Large intestine (tissue), 3 donors: ENCODE measurements at regions not wholly inside any gene's neighbourhood (a gene's known extent, or its start where the extent isn't known, plus 50 kb on each side); places are given as distances from the start of the nearest gene placed in this dataset.

Experiments used
- DNase-seq, 2 donors: peaks; one replicate each; pipeline versions ENCODE4 v3.0.0 to v3.0.0-alpha.2; 2013
- H3K27ac ChIP-seq: one replicate; pipeline ENCODE4 v1.5.1; 2013; ENCODE audit warnings: low read length
- H3K27me3 ChIP-seq: 2 replicates; pipeline ENCODE4 v1.6.1; 2013; ENCODE audit warnings: low read length; ENCODE audit not compliant: control insufficient read depth, insufficient read depth
- H3K36me3 ChIP-seq: 2 replicates; pipeline ENCODE4 v1.6.1; 2013; ENCODE audit warnings: low read length; ENCODE audit not compliant: control insufficient read depth, insufficient read depth
- H3K4me1 ChIP-seq: one replicate; pipeline ENCODE4 v1.6.1; 2013; ENCODE audit warnings: low read length; ENCODE audit not compliant: control insufficient read depth, insufficient read depth
- H3K4me3 ChIP-seq: one replicate; pipeline ENCODE4 v1.5.1; 2013; ENCODE audit warnings: low read length
- H3K9me3 ChIP-seq: one replicate; pipeline ENCODE4 v1.6.1; 2013; ENCODE audit warnings: mild to moderate bottlenecking, low read depth, low read length, moderate library complexity; ENCODE audit not compliant: control insufficient read depth
- WGBS: methylation state at CpG from one replicate; pipeline ENCODE4 v1.1.5; 2013; ENCODE audit warnings: low lambda C conversion rate; ENCODE audit not compliant: insufficient coverage; 5-methylcytosine and 5-hydroxymethylcytosine counted together

DNA sequence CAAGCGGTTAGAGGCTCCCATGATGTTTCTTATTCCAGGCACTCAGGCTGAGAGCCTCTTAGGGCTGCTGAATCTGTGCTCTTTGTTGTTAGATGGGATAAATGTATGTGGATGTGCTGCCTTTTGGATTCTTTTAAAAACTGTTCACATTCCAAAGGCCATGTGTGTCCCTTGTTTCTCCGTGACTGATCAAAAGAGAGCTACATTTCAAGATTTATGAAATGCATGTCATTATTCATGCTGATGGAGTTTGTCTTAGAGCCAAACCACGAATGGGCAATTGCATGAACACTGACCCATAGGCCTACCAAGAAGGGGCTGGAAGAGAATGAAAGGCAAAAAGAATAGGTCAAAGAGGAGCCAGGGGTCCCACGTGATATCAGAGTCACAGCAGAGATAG lies 104.9 kb upstream of the TSHZ2 start:
- DNase-seq: no peak
- Histone ChIP-seq H3K27me3 (no peaks in the 10 kb centered on the region), H3K36me3 (no peaks in the 10 kb centered on the region), H3K4me1 (no peaks in the 10 kb centered on the region), H3K27ac (no peak overlapping the region), H3K4me3 (no peak overlapping the region), H3K9me3 (no peaks in the 10 kb centered on the region)
- WGBS: 83% methylated on average over 1 of the region's 4 CpGs

DNA sequence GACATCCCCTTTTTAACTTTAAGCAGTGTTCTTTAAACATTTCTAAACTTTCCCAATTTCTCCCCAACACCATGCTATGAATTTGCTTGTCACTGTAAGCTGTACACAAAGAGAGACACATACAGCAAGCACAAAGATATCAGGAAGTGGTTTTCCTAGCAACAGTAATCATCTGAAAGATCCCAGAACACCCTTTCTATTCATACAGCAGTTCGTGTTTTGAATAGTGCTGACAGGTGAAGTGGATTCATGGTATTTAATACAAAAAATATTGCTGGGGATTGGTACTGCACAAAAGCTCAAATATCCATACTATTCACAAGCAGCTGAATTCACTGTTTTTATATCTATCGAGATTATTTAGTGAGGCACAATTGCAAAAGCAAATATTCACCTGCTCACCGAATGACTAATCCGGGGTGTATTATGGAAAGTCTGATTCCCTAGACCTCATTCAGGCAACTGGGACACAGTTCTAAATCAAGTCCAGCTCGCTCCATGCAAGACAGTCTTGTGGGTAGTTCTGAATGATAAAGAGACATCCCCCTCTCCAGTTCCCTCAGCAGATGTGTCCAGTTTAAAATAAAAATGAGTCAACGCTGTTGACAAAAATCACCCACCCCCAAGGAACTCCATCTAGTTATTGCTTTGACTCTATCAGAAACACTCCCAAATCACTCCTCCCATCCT lies 107.1 kb upstream of the TSHZ2 start:
- WGBS: no CpG with 5 or more reads among the region's 6 CpGs
- Histone ChIP-seq H3K4me3 (no peak overlapping the region), H3K36me3 (no peaks in the 10 kb centered on the region)

GRCh38 chr20:52859156-52859876 lies 112.8 kb upstream of the TSHZ2 start:
- Histone ChIP-seq H3K36me3 (no peaks in the 10 kb centered on the region), H3K4me3 (no peak overlapping the region), H3K9me3 (no peaks in the 10 kb centered on the region), H3K4me1 (no peaks in the 10 kb centered on the region), H3K27ac (no peak overlapping the region), H3K27me3 (no peaks in the 10 kb centered on the region)
- DNase-seq: no peak
- WGBS: 80% methylated on average over 1 of the region's 8 CpGs

More for the DNA sequence above, 107.1 kb upstream of the TSHZ2 start:
- H3K27ac ChIP-seq: no peak overlapping the region
- H3K9me3 ChIP-seq: no peaks in the 10 kb centered on the region
- H3K27me3 ChIP-seq: no peaks in the 10 kb centered on the region
- DNase-seq: no peak
- H3K4me1 ChIP-seq: no peaks in the 10 kb centered on the region

DNA sequence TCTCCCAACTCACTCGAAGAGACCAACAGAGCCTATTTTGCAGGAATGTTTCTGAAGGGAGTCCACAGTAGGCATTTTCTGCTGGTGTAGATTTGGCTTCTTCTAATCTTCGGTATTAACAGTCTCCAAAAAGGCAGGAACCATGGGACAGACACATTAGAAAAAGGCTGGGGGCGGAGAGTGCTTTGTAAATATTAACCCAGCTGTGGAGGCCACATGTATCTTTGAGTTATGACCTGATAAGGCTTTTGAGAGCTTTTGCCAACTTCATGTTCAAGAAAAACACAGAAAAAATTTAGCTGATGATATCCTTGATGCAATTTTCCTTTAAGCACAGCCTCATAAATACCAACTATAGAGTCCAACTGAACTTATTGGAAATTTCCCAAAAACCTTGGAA lies 119.4 kb upstream of the TSHZ2 start:
- H3K4me1 ChIP-seq: no peaks in the 10 kb centered on the region
- no CpG with 5 or more reads among the region's 3 CpGs for WGBS
- no peaks in the 10 kb centered on the region for H3K9me3 ChIP-seq
- no peak for DNase-seq
- H3K27me3 ChIP-seq: no peaks in the 10 kb centered on the region
- H3K4me3 ChIP-seq: no peak overlapping the region
- no peak overlapping the region for H3K27ac ChIP-seq
- H3K36me3 ChIP-seq: no peaks in the 10 kb centered on the region

DNA sequence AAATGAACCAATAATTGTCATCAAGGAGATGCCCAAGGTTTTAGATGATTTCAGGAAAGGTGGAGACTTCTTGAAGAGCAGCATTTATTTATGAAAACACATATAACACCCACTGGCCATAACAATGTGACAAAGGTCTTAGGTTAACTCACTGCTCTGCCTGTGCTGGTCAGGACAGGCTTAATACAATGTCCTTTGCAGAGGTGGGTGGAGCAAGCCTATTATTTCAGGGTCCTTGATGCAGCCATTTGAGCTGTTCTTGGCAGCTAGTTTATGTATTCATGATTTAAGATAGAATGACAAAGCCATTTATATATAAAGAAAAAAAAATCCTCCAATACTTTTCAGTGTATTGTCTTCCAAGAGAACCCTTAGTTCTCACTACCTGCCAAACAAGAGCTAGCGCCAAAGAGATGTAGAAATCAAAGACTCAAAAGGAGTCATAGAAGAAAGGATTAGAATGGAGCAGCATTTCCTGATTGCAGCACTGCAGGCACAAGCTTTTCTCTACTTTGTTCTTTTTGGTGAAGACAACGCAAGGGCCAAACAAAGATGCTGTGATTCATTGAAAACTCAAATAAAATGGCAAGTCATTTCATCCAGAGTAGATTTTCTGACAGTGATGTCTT lies 124.3 kb upstream of the TSHZ2 start:
- WGBS: 100% methylated on average over 2 of the region's 2 CpGs

GRCh38 chr20:52847029-52847660 lies 125.0 kb upstream of the TSHZ2 start:
- DNase-seq: no peak
- Histone ChIP-seq H3K4me1 (no peaks in the 10 kb centered on the region), H3K36me3 (no peaks in the 10 kb centered on the region), H3K4me3 (no peak overlapping the region), H3K9me3 (no peaks in the 10 kb centered on the region), H3K27me3 (no peaks in the 10 kb centered on the region), H3K27ac (no peak overlapping the region)
- WGBS: 86% methylated on average over 3 of the region's 4 CpGs

More for the DNA sequence above, 124.3 kb upstream of the TSHZ2 start:
- DNase-seq: no peak
- Histone ChIP-seq H3K4me1 (no peaks in the 10 kb centered on the region), H3K27ac (no peak overlapping the region), H3K9me3 (no peaks in the 10 kb centered on the region), H3K27me3 (no peaks in the 10 kb centered on the region), H3K36me3 (no peaks in the 10 kb centered on the region), H3K4me3 (no peak overlapping the region)

GRCh38 chr20:52845044-52845443 lies 127.1 kb upstream of the TSHZ2 start:
- no peaks in the 10 kb centered on the region for H3K4me1 ChIP-seq
- H3K27ac ChIP-seq: no peak overlapping the region
- no peaks in the 10 kb centered on the region for H3K36me3 ChIP-seq

GRCh38 chr20:52843425-52843824 lies 128.7 kb upstream of the TSHZ2 start:
- no peaks in the 10 kb centered on the region for H3K27me3 ChIP-seq
- no peaks in the 10 kb centered on the region for H3K36me3 ChIP-seq
- no peaks in the 10 kb centered on the region for H3K4me1 ChIP-seq
- no peak overlapping the region for H3K27ac ChIP-seq
- no peaks in the 10 kb centered on the region for H3K9me3 ChIP-seq
- no CpG with 5 or more reads among the region's 5 CpGs for WGBS
- DNase-seq: no peak
- no peak overlapping the region for H3K4me3 ChIP-seq

More at GRCh38 chr20:52845044-52845443, 127.1 kb upstream of the TSHZ2 start:
- H3K4me3 ChIP-seq: no peak overlapping the region
- H3K9me3 ChIP-seq: no peaks in the 10 kb centered on the region
- no peak for DNase-seq
- H3K27me3 ChIP-seq: no peaks in the 10 kb centered on the region

DNA sequence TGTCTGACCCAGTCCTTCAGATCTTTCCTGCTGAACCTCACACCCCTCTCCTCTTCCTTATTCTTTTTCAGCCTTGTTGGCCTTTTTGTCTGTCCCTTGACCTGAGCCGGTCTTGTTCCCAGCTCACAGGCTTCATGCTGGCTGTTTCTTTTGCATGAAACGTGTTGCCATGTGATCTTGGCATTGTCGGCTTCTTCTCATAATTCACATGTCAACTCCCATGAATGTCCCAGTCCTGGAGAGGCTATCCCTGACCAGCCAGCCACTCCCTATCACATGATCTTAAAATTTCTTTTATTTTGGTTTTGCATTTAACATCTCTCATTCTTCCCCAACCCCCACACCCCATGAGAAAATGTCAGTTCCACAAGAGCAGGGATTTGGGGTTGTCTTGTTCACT lies 131.2 kb upstream of the TSHZ2 start:
- no peak overlapping the region for H3K27ac ChIP-seq
- H3K4me1 ChIP-seq: no peaks in the 10 kb centered on the region
- no peaks in the 10 kb centered on the region for H3K9me3 ChIP-seq
- H3K36me3 ChIP-seq: no peaks in the 10 kb centered on the region
- DNase-seq: no peak
- no peaks in the 10 kb centered on the region for H3K27me3 ChIP-seq
- no peak overlapping the region for H3K4me3 ChIP-seq
- WGBS: no CpG with 5 or more reads among the region's 3 CpGs

GRCh38 chr20:52840041-52840440 lies 132.1 kb upstream of the TSHZ2 start:
- Histone ChIP-seq H3K27ac (no peak overlapping the region), H3K4me3 (no peak overlapping the region), H3K36me3 (no peaks in the 10 kb centered on the region), H3K27me3 (no peaks in the 10 kb centered on the region), H3K9me3 (no peaks in the 10 kb centered on the region), H3K4me1 (no peaks in the 10 kb centered on the region)
- WGBS: no CpG with 5 or more reads among the region's 4 CpGs
- no peak for DNase-seq
